Midbrain (tissue), 1 donor: ENCODE measurements at regions not wholly inside any gene's neighbourhood (a gene's known extent, or its start where the extent isn't known, plus 50 kb on each side); places are given as distances from the start of the nearest gene placed in this dataset.
"Not testable (repeated sequence)": the region's sequence is repeated elsewhere in the genome, so short reads cannot be mapped to it uniquely, and the experiment has no call there.

ENCODE experiments used
- DNase-seq: peaks from one replicate; lab custom pipeline; 2025; lab: John Stamatoyannopoulos, UW

GRCh38 chr7:155948845-155949244, 136.6 kb upstream of the SHH start:
- no peak for DNase-seq

DNA sequence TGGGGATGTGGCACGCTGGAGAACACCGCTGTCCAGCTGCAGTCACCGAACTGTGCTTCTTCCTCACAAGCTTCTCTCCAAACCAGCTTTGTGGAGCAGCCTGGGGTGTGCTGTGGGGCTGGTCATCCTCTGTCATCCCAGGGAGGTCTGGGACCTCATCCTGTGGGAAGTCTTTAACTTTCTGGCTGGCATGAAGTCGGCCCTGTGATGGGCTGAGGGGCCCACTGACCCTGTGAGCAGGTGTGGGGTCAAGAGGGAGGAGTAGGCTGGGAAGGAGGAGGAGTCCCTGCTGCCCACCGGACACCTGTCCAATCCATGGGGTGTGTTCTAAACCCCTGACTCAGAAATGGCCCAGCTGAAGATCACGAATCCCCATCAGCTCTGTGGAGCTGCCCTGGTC, 136.2 kb upstream of the SHH start:
- no peak for DNase-seq

GRCh38 chr7:155947051-155947450, 134.8 kb upstream of the SHH start:
- DNase-seq, result no peak

GRCh38 chr7:155945670-155946325, 133.5 kb upstream of the SHH start:
- no peak for DNase-seq

DNA sequence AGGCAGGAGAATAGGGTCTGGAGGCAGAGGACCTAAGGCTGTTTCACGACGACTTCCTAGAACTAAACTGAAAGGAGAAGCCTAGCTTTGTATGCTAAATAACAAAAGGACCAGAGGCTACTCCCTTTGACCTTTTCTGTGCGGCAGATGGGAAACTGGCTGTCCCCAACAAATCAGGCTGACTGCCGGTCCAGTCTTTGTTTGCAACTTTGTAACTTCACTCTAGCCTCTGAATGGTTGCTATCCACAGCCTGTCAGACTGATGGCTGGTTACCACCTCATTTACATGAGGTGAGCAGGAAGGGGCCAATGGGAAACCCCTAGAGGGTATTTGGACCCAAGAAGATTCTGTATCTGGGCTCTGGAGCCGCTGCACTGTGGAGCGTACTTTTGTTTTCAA, 132.6 kb upstream of the SHH start:
- no peak for DNase-seq

DNA sequence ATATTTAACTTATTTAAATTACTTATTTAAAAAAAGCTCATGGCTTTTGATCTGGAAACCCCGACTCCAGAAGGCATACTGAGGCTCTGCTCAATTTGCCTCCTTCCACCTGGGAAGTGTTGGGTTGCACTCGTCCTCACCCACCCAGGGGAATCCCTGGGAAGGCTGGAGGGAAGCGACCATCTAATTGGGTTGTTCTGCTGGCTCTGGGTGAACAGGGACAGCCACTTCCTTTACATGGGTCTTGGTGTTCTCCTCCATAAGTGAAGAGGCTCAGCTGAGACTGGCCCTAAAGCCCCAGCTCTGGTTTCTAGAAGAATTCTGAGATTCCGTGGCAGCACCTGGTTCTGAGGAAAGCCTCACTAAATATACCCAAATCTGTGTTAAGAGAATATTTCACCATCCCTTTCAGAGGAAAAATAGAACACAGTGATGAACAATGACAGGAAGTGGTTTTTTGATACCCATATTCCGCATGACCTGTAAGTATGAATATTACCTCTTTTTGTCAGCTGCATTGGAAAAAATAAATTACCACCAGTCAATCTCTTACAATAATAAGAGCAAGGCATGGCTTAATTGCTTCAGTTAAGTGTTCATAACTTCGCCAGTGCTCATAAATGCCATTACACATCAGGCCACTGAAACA, 131.1 kb upstream of the SHH start:
- DNase-seq, result no peak

DNA sequence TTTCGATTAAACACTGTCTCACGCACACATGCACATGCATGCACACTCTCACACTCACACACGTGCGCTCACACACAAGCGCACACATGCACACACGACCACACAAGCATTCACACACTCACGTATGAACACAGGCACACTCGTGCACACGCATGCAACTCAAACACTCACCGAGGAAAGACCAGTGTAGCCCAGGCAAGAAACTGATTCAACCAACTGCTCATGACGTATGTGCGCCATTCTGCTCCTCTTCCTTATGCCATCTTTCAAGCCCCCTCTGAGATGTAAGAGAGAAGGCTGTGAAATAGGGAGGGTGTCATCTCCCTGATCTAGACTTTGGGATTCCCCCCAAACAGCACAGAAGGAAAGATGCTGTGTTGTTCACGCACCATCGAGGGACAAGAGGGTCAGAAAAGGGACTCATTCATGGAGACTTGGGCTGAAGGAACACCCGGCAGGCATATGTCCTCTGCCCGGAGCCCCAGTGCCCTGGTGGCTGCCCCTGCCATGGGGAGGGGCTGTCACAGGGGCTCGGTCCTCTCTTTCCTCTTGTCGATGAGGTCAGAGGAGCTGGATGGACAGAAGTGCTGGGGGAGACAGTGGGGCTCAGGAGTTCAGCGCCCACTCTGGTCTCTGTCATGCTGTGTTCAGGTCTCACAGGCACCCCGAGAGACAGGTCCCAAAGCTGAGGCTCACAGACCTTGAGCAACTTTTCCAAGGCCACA, 130.1 kb upstream of the SHH start:
- DNase-seq, result no peak

GRCh38 chr7:155941688-155942087, 129.4 kb upstream of the SHH start:
- DNase-seq, result no peak

DNA sequence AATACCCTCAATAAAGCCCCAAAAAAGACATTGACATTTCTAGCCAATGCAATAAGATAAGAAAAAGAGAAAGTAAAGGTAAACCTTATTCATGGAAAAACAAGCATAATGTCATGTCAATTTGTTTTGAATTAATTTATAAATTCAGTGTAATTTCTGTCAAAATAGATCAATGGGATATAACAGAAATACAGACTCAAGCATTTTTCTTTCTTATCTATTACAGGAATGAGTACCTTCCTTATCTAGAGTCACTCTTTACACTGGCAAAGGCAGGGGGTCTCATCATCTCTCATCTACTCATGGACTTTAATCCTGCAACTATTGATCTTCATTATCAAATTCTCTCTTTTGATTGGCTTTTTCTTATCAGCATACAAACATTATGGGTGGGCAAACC, 127.1 kb upstream of the SHH start:
- DNase-seq, result no peak

- no peak for DNase-seq
These were observed 125.9 kb upstream of the SHH start for GRCh38 chr7:155938129-155938528.

DNA sequence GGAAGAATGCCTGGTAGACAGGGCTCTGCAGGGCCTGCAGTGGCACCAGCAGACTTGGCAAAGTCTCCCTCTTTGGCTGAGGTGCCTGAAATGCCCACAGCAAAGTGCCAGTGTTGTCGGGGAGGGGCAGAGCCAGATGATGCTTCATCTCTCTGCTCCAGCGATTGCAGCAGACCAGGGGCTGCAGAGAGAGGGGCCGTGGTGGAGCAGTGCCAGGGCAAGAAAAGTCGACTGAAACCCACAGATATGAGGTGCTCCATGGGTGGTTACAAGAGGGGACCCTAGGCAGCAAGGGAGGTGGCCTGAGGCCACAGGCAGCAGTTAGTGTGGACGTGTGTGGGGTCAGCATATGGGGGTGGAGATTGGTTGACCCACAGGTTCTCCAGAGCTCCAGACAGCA, 123.5 kb upstream of the SHH start:
- no peak for DNase-seq

DNA sequence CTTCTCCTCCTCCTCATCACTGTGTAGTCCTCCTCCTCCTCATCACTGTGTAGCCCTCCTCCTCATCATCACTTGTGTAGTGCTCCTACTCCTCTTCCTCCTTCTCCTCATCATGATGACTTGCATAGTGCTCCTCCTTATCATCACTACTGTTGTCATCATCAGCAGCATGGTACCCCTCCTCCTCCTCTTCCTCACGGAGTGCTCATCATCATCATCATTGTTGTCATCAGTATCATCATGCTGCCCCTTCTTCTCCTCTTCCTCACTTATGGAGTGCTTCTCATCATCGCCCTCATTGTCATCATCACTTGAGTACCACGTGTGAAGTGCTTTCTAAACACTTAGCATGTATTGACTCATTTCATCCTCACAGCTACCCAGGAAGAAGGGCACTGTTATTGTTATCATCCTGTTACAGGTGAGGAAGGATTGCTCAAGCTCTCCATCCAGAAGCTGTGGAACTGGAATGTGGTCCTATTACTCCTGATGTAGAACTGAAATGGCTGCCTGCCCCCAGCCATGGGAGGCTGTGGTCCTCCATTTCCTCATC, 122.8 kb upstream of the SHH start:
- no peak for DNase-seq

DNA sequence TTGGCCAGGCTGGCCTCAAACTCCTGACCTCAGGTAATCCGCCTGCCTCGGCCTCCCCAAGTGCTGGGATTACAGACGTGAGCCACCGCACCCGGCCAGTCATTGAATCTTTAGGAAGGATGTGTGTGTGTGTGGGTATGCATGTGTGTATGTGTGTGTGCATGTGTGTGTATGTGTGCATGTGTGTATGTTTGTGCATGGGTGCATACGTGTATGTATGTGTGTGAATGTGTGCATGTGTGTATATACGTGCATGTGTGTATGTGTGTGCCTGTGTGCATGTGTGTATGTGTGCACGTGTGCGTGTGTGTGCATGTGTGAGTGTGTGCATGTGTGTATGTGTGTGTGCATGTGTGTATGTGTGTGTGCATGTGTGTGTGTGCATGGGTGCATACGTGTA, 120.1 kb upstream of the SHH start:
- DNase-seq, result not testable (repeated sequence)

DNA sequence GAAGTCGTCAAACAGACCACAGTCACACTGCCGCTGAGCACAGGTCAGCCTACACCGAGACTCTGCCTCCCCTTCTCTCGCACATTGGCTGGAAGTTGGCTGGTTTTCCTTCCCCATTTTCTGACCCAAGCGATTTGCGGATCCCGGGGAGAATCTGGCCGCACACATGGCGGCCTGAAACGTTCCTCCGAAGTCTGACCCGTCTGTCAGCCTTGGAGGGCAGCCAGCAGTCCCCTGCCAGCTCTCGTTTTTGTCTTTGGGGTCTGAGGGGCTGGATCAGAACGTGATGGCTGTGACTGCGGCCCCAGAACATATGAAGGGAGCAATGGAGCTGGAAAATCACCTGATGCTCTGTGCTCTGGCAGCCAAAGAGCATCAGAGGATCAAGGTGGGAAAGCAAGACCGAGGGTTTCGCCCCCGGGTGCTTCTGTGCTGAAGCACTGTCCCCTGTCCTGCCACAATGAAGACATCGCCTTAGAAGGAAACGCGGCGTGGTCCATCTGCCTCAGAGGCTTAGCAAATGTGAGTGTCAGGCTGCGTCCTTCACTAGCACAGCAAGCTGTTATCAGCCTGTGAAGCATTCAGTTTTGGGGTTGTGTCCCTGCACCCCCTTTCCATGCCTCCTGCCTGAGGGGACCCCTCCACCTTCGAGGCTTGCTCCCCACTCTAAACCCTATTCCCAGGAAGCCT, 119.3 kb upstream of the SHH start:
- DNase-seq, result no peak

GRCh38 chr7:155930527-155930926, 118.3 kb upstream of the SHH start:
- DNase-seq, result no peak

DNA sequence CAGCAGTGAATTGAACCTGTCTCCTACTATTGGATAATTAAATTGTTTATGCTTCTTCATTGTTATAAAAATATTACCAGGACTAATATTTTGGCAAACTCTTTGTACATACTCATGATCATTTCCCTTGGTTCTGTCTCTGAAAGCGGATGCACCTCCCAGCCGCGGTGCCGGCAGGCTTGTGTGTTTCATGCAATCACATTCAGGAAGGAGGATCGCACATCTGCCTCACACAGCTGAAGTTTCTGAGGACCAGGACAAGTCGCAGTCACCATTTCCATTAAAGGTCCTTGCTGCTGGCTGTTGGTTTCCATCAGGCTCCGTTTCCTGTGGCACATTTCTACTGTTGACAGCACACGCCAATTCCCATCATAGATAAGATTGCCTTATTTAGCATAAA, 117.8 kb upstream of the SHH start:
- no peak for DNase-seq

GRCh38 chr7:155928583-155928982, 116.3 kb upstream of the SHH start:
- no peak for DNase-seq

DNA sequence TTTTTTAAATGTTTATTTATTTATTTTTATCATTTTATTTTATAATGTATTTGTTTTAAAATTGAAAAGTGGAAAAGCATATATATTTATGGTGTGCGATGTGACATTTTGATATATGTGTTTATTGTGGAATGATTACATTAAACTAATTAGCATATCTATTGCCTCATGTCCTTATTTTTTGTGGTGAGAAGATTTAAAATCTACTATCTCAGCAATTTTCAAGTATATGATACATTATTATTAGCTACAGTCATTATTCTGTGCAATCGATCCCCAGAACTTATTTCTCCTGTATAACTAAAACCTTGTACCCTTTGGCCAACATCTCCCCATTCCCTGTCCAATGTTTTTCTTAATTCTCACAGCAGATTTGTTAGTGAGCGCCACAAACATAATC, 115.6 kb upstream of the SHH start:
- DNase-seq, result no peak

DNA sequence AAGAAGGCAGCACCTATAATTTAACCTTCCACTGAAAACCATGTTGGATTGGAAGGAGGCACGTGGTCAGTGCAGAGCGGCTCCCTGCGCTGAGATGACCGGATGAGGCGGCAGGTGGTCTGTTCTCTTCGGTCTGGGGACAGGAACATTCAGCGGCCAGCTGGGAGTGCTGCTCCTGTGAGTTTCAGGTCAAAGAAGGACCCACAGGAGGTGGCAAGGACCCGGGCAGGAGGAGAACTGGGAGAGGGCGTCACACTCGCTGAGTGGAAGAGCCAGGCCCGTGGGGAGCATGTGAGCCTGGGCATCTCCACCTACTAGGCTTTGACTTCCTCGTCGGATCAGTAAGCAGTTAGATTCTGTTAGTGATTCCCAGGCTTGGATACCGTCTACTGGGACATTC, 113.4 kb upstream of the SHH start:
- no peak for DNase-seq

GRCh38 chr7:155922067-155922816, 110.0 kb upstream of the SHH start:
- DNase-seq, result no peak

DNA sequence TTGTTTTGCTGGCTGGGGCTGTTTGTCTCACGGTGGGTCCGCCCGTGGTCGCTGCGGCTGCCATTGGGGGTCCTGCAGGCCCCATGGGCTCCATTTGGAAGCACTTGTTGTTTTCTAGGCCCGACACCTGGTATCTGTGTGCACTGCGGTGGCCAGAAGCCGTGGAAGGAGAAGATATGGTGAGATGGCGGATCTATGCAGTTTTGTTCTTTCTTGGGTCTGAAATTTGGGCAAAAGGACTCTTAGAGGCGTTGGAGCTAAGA, 109.5 kb upstream of the SHH start:
- no peak for DNase-seq
